Liver (tissue), 3 donors: ENCODE measurements at regions not wholly inside any gene's neighbourhood (a gene's known extent, or its start where the extent isn't known, plus 50 kb on each side); places are given as distances from the start of the nearest gene placed in this dataset.

ENCODE experiments used
- TAF1 ChIP-seq: conservative IDR thresholded peaks from 2 replicates; pipeline ENCODE4 v1.6.1; 2016; ENCODE audit warnings: antibody characterized with exemption, mild to moderate bottlenecking
- TF ChIP-seq, protein P1 (sequence below): fragments of 150-350 bp; IDR thresholded peaks from 2 replicates; pipeline ENCODE4 v1.5.1; 2017; ENCODE audit warnings: improper control_type of control experiment, low read depth, low read length; ENCODE audit not compliant: missing input control
- TF ChIP-seq, protein P2 (sequence below): IDR thresholded peaks from 2 replicates; pipeline ENCODE4 v1.6.1; 2016; ENCODE audit warnings: antibody characterized with exemption, mild to moderate bottlenecking
- donor health status: healthy.
- donor health status: healthy.

DNA sequence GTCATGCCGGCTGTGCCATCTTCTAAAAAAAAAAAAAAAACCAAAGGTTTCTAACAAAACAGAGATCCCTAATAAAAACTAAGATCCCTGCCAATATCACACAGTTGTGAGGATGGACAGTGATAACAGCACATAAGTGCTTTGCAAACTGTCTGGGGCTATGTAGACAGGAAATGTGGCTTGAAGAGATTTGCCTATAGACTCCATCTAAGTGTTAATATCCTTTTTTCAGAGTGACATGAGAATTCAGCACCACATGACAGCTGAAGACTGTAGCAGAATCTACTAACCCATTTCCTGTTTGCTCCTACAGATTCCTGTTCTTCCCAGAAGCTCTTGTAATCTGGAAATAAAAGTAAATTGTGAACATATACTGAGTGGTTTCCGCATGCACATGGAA is 215.4 kb downstream of the KDR start:
- TF ChIP-seq, protein P1, sequence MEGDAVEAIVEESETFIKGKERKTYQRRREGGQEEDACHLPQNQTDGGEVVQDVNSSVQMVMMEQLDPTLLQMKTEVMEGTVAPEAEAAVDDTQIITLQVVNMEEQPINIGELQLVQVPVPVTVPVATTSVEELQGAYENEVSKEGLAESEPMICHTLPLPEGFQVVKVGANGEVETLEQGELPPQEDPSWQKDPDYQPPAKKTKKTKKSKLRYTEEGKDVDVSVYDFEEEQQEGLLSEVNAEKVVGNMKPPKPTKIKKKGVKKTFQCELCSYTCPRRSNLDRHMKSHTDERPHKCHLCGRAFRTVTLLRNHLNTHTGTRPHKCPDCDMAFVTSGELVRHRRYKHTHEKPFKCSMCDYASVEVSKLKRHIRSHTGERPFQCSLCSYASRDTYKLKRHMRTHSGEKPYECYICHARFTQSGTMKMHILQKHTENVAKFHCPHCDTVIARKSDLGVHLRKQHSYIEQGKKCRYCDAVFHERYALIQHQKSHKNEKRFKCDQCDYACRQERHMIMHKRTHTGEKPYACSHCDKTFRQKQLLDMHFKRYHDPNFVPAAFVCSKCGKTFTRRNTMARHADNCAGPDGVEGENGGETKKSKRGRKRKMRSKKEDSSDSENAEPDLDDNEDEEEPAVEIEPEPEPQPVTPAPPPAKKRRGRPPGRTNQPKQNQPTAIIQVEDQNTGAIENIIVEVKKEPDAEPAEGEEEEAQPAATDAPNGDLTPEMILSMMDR = no peak
- TF ChIP-seq TAF1 = no peak
- TF ChIP-seq, protein P2, sequence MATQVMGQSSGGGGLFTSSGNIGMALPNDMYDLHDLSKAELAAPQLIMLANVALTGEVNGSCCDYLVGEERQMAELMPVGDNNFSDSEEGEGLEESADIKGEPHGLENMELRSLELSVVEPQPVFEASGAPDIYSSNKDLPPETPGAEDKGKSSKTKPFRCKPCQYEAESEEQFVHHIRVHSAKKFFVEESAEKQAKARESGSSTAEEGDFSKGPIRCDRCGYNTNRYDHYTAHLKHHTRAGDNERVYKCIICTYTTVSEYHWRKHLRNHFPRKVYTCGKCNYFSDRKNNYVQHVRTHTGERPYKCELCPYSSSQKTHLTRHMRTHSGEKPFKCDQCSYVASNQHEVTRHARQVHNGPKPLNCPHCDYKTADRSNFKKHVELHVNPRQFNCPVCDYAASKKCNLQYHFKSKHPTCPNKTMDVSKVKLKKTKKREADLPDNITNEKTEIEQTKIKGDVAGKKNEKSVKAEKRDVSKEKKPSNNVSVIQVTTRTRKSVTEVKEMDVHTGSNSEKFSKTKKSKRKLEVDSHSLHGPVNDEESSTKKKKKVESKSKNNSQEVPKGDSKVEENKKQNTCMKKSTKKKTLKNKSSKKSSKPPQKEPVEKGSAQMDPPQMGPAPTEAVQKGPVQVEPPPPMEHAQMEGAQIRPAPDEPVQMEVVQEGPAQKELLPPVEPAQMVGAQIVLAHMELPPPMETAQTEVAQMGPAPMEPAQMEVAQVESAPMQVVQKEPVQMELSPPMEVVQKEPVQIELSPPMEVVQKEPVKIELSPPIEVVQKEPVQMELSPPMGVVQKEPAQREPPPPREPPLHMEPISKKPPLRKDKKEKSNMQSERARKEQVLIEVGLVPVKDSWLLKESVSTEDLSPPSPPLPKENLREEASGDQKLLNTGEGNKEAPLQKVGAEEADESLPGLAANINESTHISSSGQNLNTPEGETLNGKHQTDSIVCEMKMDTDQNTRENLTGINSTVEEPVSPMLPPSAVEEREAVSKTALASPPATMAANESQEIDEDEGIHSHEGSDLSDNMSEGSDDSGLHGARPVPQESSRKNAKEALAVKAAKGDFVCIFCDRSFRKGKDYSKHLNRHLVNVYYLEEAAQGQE = no peak
